Mesenchymal stem cell (in vitro differentiated cells and primary cell): ENCODE measurements at regions not wholly inside any gene's neighbourhood (a gene's known extent, or its start where the extent isn't known, plus 50 kb on each side); places are given as distances from the start of the nearest gene placed in this dataset.
"Not testable (repeated sequence)": the region's sequence is repeated elsewhere in the genome, so short reads cannot be mapped to it uniquely, and the experiment has no call there.

Experiments
- DNase-seq: peaks from one replicate; pipeline ENCODE4 v3.0.0-alpha.2; 2013
- H2AFZ ChIP-seq: one replicate; pipeline ENCODE4 v1.6.1; 2013; ENCODE audit warnings: low read depth, mild to moderate bottlenecking, control low read depth, inconsistent platforms, low read length, moderate library complexity
- H2AK5ac ChIP-seq: 2 replicates; pipeline ENCODE4 v1.6.1; 2013; ENCODE audit warnings: low read length, moderate library complexity, mild to moderate bottlenecking, inconsistent platforms; ENCODE audit not compliant: severe bottlenecking
- H2BK120ac ChIP-seq: one replicate; pipeline ENCODE4 v1.6.1; 2013; ENCODE audit warnings: low read depth, mild to moderate bottlenecking, inconsistent platforms, low read length, moderate library complexity
- H2BK12ac ChIP-seq, 2 experiments: one replicate each; pipeline ENCODE4 v1.6.1; 2013; ENCODE audit warnings: inconsistent platforms in 2 of 2, low read length in 2 of 2, mild to moderate bottlenecking in 2 of 2, moderate library complexity in 2 of 2, control low read depth in 1 of 2
- H2BK15ac ChIP-seq: one replicate; pipeline ENCODE4 v1.6.1; 2013; ENCODE audit warnings: mild to moderate bottlenecking, low read depth, inconsistent platforms; ENCODE audit not compliant: poor library complexity, severe bottlenecking
- H2BK5ac ChIP-seq: 2 replicates; pipeline ENCODE4 v1.6.1; 2013; ENCODE audit warnings: low read depth, mild to moderate bottlenecking, low read length, control low read depth, inconsistent platforms; ENCODE audit not compliant: poor library complexity, severe bottlenecking
- H3K14ac ChIP-seq, 2 experiments: one replicate each; pipeline ENCODE4 v1.6.1; 2013; ENCODE audit warnings: inconsistent platforms in 2 of 2, low read length in 2 of 2, control low read depth in 1 of 2, mild to moderate bottlenecking in 1 of 2, moderate library complexity in 1 of 2
- H3K18ac ChIP-seq, 2 experiments: one replicate each; pipeline ENCODE4 v1.6.1; 2013; ENCODE audit warnings: inconsistent platforms in 2 of 2, low read length in 2 of 2, control low read depth in 1 of 2, low read depth in 1 of 2, mild to moderate bottlenecking in 1 of 2
- H3K23ac ChIP-seq, 2 experiments: one replicate each; pipeline ENCODE4 v1.6.1; 2013; ENCODE audit warnings: inconsistent platforms in 2 of 2, low read length in 2 of 2, mild to moderate bottlenecking in 2 of 2, moderate library complexity in 2 of 2, control low read depth in 1 of 2
- H3K27ac ChIP-seq: 2 replicates; pipeline ENCODE4 v1.5.1; 2013; ENCODE audit warnings: mild to moderate bottlenecking, moderate library complexity, low read length, control low read depth, inconsistent platforms; ENCODE audit not compliant: poor library complexity, severe bottlenecking
- H3K27me3 ChIP-seq, 2 experiments: 2 replicates each; pipeline versions ENCODE4 v1.6.1 to v1.7.0; 2013; ENCODE audit warnings: low read length in 2 of 2, mild to moderate bottlenecking in 2 of 2, moderate library complexity in 2 of 2, control low read depth in 1 of 2, inconsistent platforms in 1 of 2; ENCODE audit not compliant: control insufficient read depth in 1 of 2, insufficient read depth in 1 of 2
- H3K36me3 ChIP-seq, 2 experiments: 2 replicates each; pipeline versions ENCODE4 v1.6.1 to v1.7.0; 2013; ENCODE audit warnings: low read length in 2 of 2, control low read depth in 1 of 2, inconsistent platforms in 1 of 2, low read depth in 1 of 2, mild to moderate bottlenecking in 1 of 2; ENCODE audit not compliant: insufficient read depth in 2 of 2, control insufficient read depth in 1 of 2
- H3K4ac ChIP-seq, 2 experiments: one replicate each; pipeline ENCODE4 v1.6.1; 2013; ENCODE audit warnings: inconsistent platforms in 2 of 2, low read length in 2 of 2, mild to moderate bottlenecking in 2 of 2, moderate library complexity in 2 of 2, control low read depth in 1 of 2, low read depth in 1 of 2
- H3K4me1 ChIP-seq: 2 replicates; pipeline ENCODE4 v1.6.1; 2013; ENCODE audit warnings: low read depth, low read length, control low read depth; ENCODE audit not compliant: control insufficient read depth, insufficient read depth
- H3K4me2 ChIP-seq: 2 replicates; pipeline ENCODE4 v1.6.1; 2013; ENCODE audit warnings: low read length, mild to moderate bottlenecking, inconsistent platforms; ENCODE audit not compliant: poor library complexity, severe bottlenecking
- H3K4me3 ChIP-seq, 2 experiments: 2 replicates each; pipeline versions ENCODE4 v1.5.1 to v1.7.0; 2013; ENCODE audit warnings: low read length in 2 of 2, mild to moderate bottlenecking in 2 of 2, control low read depth in 1 of 2, low read depth in 1 of 2; ENCODE audit not compliant: insufficient read depth in 1 of 2
- H3K79me1 ChIP-seq: replicated peaks from 2 replicates; pipeline ENCODE4 v1.6.1; 2013; ENCODE audit warnings: mild to moderate bottlenecking, control low read depth, low read length, inconsistent platforms; ENCODE audit not compliant: poor library complexity, severe bottlenecking
- H3K9ac ChIP-seq: 2 replicates; pipeline ENCODE4 v1.7.0; 2013; ENCODE audit warnings: mild to moderate bottlenecking, low read length, moderate library complexity
- H3K9me3 ChIP-seq: 2 replicates; pipeline ENCODE4 v1.7.0; 2013; ENCODE audit warnings: mild to moderate bottlenecking, low read length; ENCODE audit not compliant: control insufficient read depth
- H4K8ac ChIP-seq: one replicate; pipeline ENCODE4 v1.6.1; 2013; ENCODE audit warnings: inconsistent platforms, mild to moderate bottlenecking, low read length, moderate library complexity
- H4K91ac ChIP-seq: one replicate; pipeline ENCODE4 v1.6.1; 2013; ENCODE audit warnings: mild to moderate bottlenecking, low read length, inconsistent platforms
- WGBS: methylation state at CpG from one replicate; pipeline ENCODE4 v1.1.7; 2013; ENCODE audit warnings: mixed read lengths; 5-methylcytosine and 5-hydroxymethylcytosine counted together

- DNase-seq, H2BK5ac ChIP-seq, H3K4me2 ChIP-seq, H2BK120ac ChIP-seq, H3K14ac ChIP-seq, H3K27ac ChIP-seq, H3K36me3 ChIP-seq, H2BK12ac ChIP-seq, H3K18ac ChIP-seq, H3K9me3 ChIP-seq, H3K4ac ChIP-seq, H4K8ac ChIP-seq, H3K79me1 ChIP-seq, H3K27me3 ChIP-seq, H3K9ac ChIP-seq, H3K23ac ChIP-seq, H4K91ac ChIP-seq, H2AK5ac ChIP-seq, H3K4me1 ChIP-seq, H2AFZ ChIP-seq, H3K4me3 ChIP-seq, H2BK15ac ChIP-seq: not testable (repeated sequence)
- whole genome bisulfite sequencing, result 87% methylated on average over 5 of the region's 6 CpGs
These were observed 893.9 kb downstream of the SLC6A15 start for GRCh38 chr12:84018556-84019179.

GRCh38 chr12:84016956-84017355 is 895.6 kb downstream of the SLC6A15 start:
- H3K18ac ChIP-seq, result no peak overlapping the region
- no peak overlapping the region for H4K8ac ChIP-seq
- H3K9ac ChIP-seq, result no peak overlapping the region
- no peak overlapping the region for H4K91ac ChIP-seq
- no peak for DNase-seq
- no peak overlapping the region for H2AK5ac ChIP-seq
- H3K4me2 ChIP-seq, result no peak overlapping the region
- no peak overlapping the region for H3K4me3 ChIP-seq
- H3K14ac ChIP-seq, result no peak overlapping the region
- H2BK12ac ChIP-seq, result no peak overlapping the region
- no peaks in the 10 kb centered on the region for H3K27me3 ChIP-seq
- H3K4ac ChIP-seq, result no peak overlapping the region
- no peak overlapping the region for H2BK5ac ChIP-seq
- no peak overlapping the region for H2AFZ ChIP-seq
- H2BK15ac ChIP-seq, result no peak overlapping the region
- no peaks in the 10 kb centered on the region for H3K4me1 ChIP-seq
- H3K27ac ChIP-seq, result no peak overlapping the region
- no peak overlapping the region for H2BK120ac ChIP-seq
- peaks cover 8% of the 10 kb centered on the region for H3K9me3 ChIP-seq
- no peaks in the 10 kb centered on the region for H3K79me1 ChIP-seq
- no peaks in the 10 kb centered on the region for H3K36me3 ChIP-seq
- H3K23ac ChIP-seq, result no peak overlapping the region

- no peak overlapping the region for H2BK5ac ChIP-seq
- H2AFZ ChIP-seq, result no peak overlapping the region
- H3K27ac ChIP-seq, result no peak overlapping the region
- H2BK15ac ChIP-seq, result no peak overlapping the region
- H3K4me1 ChIP-seq, result no peaks in the 10 kb centered on the region
- no peak overlapping the region for H3K18ac ChIP-seq
- H3K9ac ChIP-seq, result no peak overlapping the region
- no peak overlapping the region for H2AK5ac ChIP-seq
- H4K8ac ChIP-seq, result no peak overlapping the region
- no peak overlapping the region for H2BK120ac ChIP-seq
- no peak overlapping the region for H2BK12ac ChIP-seq
- no peak overlapping the region for H3K4me3 ChIP-seq
- no peak overlapping the region for H3K14ac ChIP-seq
- no peaks in the 10 kb centered on the region for H3K79me1 ChIP-seq
- DNase-seq, result no peak
- no peak overlapping the region for H4K91ac ChIP-seq
- no peak overlapping the region for H3K4ac ChIP-seq
- H3K4me2 ChIP-seq, result no peak overlapping the region
- no peaks in the 10 kb centered on the region for H3K36me3 ChIP-seq
- H3K27me3 ChIP-seq, result no peaks in the 10 kb centered on the region
- H3K9me3 ChIP-seq, result peaks cover 13% of the 10 kb centered on the region
- H3K23ac ChIP-seq, result no peak overlapping the region
These were observed 915.2 kb downstream of the SLC6A15 start for GRCh38 chr12:83997423-83997822.

- no peaks in the 10 kb centered on the region for H3K79me1 ChIP-seq
- H3K4ac ChIP-seq, result no peak overlapping the region
- H3K9me3 ChIP-seq, result peaks cover 13% of the 10 kb centered on the region
- H3K27ac ChIP-seq, result no peak overlapping the region
- no peak overlapping the region for H3K9ac ChIP-seq
- H2BK12ac ChIP-seq, result no peak overlapping the region
- no peak overlapping the region for H2BK5ac ChIP-seq
- no peak overlapping the region for H3K4me3 ChIP-seq
- no peak overlapping the region for H2AFZ ChIP-seq
- no peak overlapping the region for H3K23ac ChIP-seq
- H2AK5ac ChIP-seq, result no peak overlapping the region
- H2BK15ac ChIP-seq, result no peak overlapping the region
- no peak overlapping the region for H2BK120ac ChIP-seq
- no peak overlapping the region for H3K4me2 ChIP-seq
- no peak overlapping the region for H4K91ac ChIP-seq
- H3K27me3 ChIP-seq, result no peaks in the 10 kb centered on the region
- H3K14ac ChIP-seq, result no peak overlapping the region
- H4K8ac ChIP-seq, result no peak overlapping the region
- no CpG with 5 or more reads among the region's 1 CpG for WGBS
- no peaks in the 10 kb centered on the region for H3K36me3 ChIP-seq
- H3K4me1 ChIP-seq, result no peaks in the 10 kb centered on the region
- DNase-seq, result no peak
- no peak overlapping the region for H3K18ac ChIP-seq
These were observed 915.9 kb downstream of the SLC6A15 start for GRCh38 chr12:83996671-83997070.
